Endothelial cell (in vitro differentiated cells): ENCODE measurements at regions not wholly inside any gene's neighbourhood (a gene's known extent, or its start where the extent isn't known, plus 50 kb on each side); places are given as distances from the start of the nearest gene placed in this dataset.

Experiments used
- DNase-seq: peaks from one replicate; pipeline ENCODE4 v3.0.0; 2021; ENCODE audit warnings: low spot score
- H3K27ac Mint-ChIP-seq: one replicate; pipeline ENCODE4 v1.8.0; 2021; ENCODE audit warnings: mixed read lengths, inconsistent platforms; ENCODE audit not compliant: unreplicated experiment
- H3K27me3 Mint-ChIP-seq: one replicate; pipeline ENCODE4 v1.8.0; 2021; ENCODE audit warnings: mild to moderate bottlenecking, moderate library complexity, mixed read lengths, inconsistent platforms; ENCODE audit not compliant: unreplicated experiment
- H3K36me3 Mint-ChIP-seq: one replicate; pipeline ENCODE4 v1.8.0; 2021; ENCODE audit warnings: mild to moderate bottlenecking, low read depth, mixed read lengths, inconsistent platforms; ENCODE audit not compliant: unreplicated experiment
- H3K4me1 Mint-ChIP-seq: one replicate; pipeline ENCODE4 v1.8.0; 2021; ENCODE audit warnings: mild to moderate bottlenecking, mixed read lengths, inconsistent platforms; ENCODE audit not compliant: unreplicated experiment
- H3K4me3 Mint-ChIP-seq: one replicate; pipeline ENCODE4 v1.8.0; 2021; ENCODE audit warnings: mild to moderate bottlenecking, mixed read lengths, inconsistent platforms; ENCODE audit not compliant: unreplicated experiment
- H3K9me3 Mint-ChIP-seq: one replicate; pipeline ENCODE4 v1.8.0; 2021; ENCODE audit warnings: mixed read lengths, inconsistent platforms; ENCODE audit not compliant: unreplicated experiment
- CTCF ChIP-seq: fragments of 200-600 bp; sonication (generic); IDR thresholded peaks from one replicate; pipeline ENCODE4 v1.5.0; 2021; ENCODE audit warnings: antibody characterized with exemption; ENCODE audit not compliant: unreplicated experiment

GRCh38 chr13:74338341-74338740, 204.1 kb upstream of the KLF12 start:
- no peaks in the 10 kb centered on the region for H3K27me3 Mint-ChIP-seq
- no peak for DNase-seq
- no peak overlapping the region for H3K27ac Mint-ChIP-seq
- H3K9me3 Mint-ChIP-seq = no peaks in the 10 kb centered on the region
- H3K4me1 Mint-ChIP-seq = peaks cover 4% of the 10 kb centered on the region
- no peak overlapping the region for H3K4me3 Mint-ChIP-seq
- no peaks in the 10 kb centered on the region for H3K36me3 Mint-ChIP-seq
- no peak for TF ChIP-seq CTCF

GRCh38 chr13:74336546-74336945, 202.3 kb upstream of the KLF12 start:
- no peak for DNase-seq
- no peak for TF ChIP-seq CTCF
- H3K4me1 Mint-ChIP-seq = peaks cover 4% of the 10 kb centered on the region
- H3K9me3 Mint-ChIP-seq = no peaks in the 10 kb centered on the region
- no peak overlapping the region for H3K4me3 Mint-ChIP-seq
- H3K27ac Mint-ChIP-seq = no peak overlapping the region
- no peaks in the 10 kb centered on the region for H3K27me3 Mint-ChIP-seq
- no peaks in the 10 kb centered on the region for H3K36me3 Mint-ChIP-seq

GRCh38 chr13:74335370-74335769, 201.2 kb upstream of the KLF12 start:
- DNase-seq = no peak
- H3K4me3 Mint-ChIP-seq = no peak overlapping the region
- no peak for TF ChIP-seq CTCF
- H3K36me3 Mint-ChIP-seq = no peaks in the 10 kb centered on the region
- H3K9me3 Mint-ChIP-seq = no peaks in the 10 kb centered on the region
- peaks cover 4% of the 10 kb centered on the region for H3K4me1 Mint-ChIP-seq
- H3K27me3 Mint-ChIP-seq = no peaks in the 10 kb centered on the region
- no peak overlapping the region for H3K27ac Mint-ChIP-seq

- no peak for TF ChIP-seq CTCF
- Mint-ChIP-seq H3K27ac (no peak overlapping the region), H3K36me3 (no peaks in the 10 kb centered on the region), H3K4me1 (no peaks in the 10 kb centered on the region), H3K4me3 (no peak overlapping the region), H3K9me3 (no peaks in the 10 kb centered on the region), H3K27me3 (no peaks in the 10 kb centered on the region)
- DNase-seq = no peak
These were observed 195.8 kb upstream of the KLF12 start for GRCh38 chr13:74329962-74330361.

- no peak overlapping the region for H3K27ac Mint-ChIP-seq
- no peak for DNase-seq
- no peaks in the 10 kb centered on the region for H3K9me3 Mint-ChIP-seq
- H3K27me3 Mint-ChIP-seq = no peaks in the 10 kb centered on the region
- H3K36me3 Mint-ChIP-seq = no peaks in the 10 kb centered on the region
- no peak overlapping the region for H3K4me3 Mint-ChIP-seq
- no peak for TF ChIP-seq CTCF
- H3K4me1 Mint-ChIP-seq = no peaks in the 10 kb centered on the region
These were observed 190.9 kb upstream of the KLF12 start for GRCh38 chr13:74325106-74325505.
